PC-9 (cell line): ENCODE measurements at regions not wholly inside any gene's neighbourhood (a gene's known extent, or its start where the extent isn't known, plus 50 kb on each side); places are given as distances from the start of the nearest gene placed in this dataset.

Source experiments
- CTCF ChIP-seq: fragments of 200-600 bp; sonication (generic); conservative IDR thresholded peaks from 2 replicates; pipeline ENCODE4 v1.6.1; 2017; ENCODE audit warnings: mixed run types, antibody characterized with exemption, mild to moderate bottlenecking, moderate library complexity
- EZH2 ChIP-seq: fragments of 200-600 bp; sonication (generic); IDR thresholded peaks from 2 replicates; pipeline ENCODE4 v1.8.0; 2017; ENCODE audit warnings: antibody characterized with exemption, low read depth

- TF ChIP-seq CTCF (no peak), EZH2 (no peak)
Observed at GRCh38 chr3:30123755-30124154, 482.6 kb upstream of the TGFBR2 start.
